NB4 (cell line): ENCODE measurements at regions not wholly inside any gene's neighbourhood (a gene's known extent, or its start where the extent isn't known, plus 50 kb on each side); places are given as distances from the start of the nearest gene placed in this dataset.

Experiments used
- DNase-seq: peaks from one replicate; pipeline ENCODE4 v3.0.0; 2010; ENCODE audit warnings: low read depth
- H3K4me3 ChIP-seq: one replicate; pipeline ENCODE4 v1.5.1; 2011; ENCODE audit warnings: mild to moderate bottlenecking, low read depth, low read length, moderate library complexity
- CTCF ChIP-seq: IDR thresholded peaks from one replicate; pipeline ENCODE4 v1.5.1; 2012; ENCODE audit warnings: low read depth, low read length
- MAX ChIP-seq: IDR thresholded peaks from 2 replicates; pipeline ENCODE4 v1.6.1; 2011; ENCODE audit warnings: low read depth, low read length
- MYC ChIP-seq: IDR thresholded peaks from 2 replicates; pipeline ENCODE4 v1.6.1; 2011; ENCODE audit warnings: low read depth, low read length
- POLR2A ChIP-seq: IDR thresholded peaks from 2 replicates; pipeline ENCODE4 v1.6.1; 2011; ENCODE audit warnings: mild to moderate bottlenecking; ENCODE audit not compliant: insufficient read length; ENCODE audit errors: extremely low read depth

GRCh38 chr2:51472300-51472699, 440.4 kb upstream of the NRXN1 start:
- no peak for DNase-seq
- no peak for TF ChIP-seq CTCF
- TF ChIP-seq MYC, result no peak
- no peak for TF ChIP-seq MAX
- TF ChIP-seq POLR2A, result no peak
- H3K4me3 ChIP-seq, result no peak overlapping the region

GRCh38 chr2:51469102-51469501, 437.2 kb upstream of the NRXN1 start:
- H3K4me3 ChIP-seq, result no peak overlapping the region
- no peak for TF ChIP-seq MYC
- DNase-seq, result no peak

GRCh38 chr2:51465326-51465725, 433.4 kb upstream of the NRXN1 start:
- no peak for DNase-seq
- TF ChIP-seq MAX, result no peak
- no peak for TF ChIP-seq POLR2A
- no peak for TF ChIP-seq MYC
- TF ChIP-seq CTCF, result no peak
- H3K4me3 ChIP-seq, result no peak overlapping the region

- TF ChIP-seq CTCF (no peak), MYC (no peak), MAX (no peak), POLR2A (no peak)
- H3K4me3 ChIP-seq, result no peak overlapping the region
- no peak for DNase-seq
Observed at GRCh38 chr2:51454177-51454576, 422.2 kb upstream of the NRXN1 start.

- no peak for DNase-seq
- H3K4me3 ChIP-seq, result no peak overlapping the region
- TF ChIP-seq MAX, result no peak
Observed at GRCh38 chr2:51448911-51449310, 417.0 kb upstream of the NRXN1 start.

- H3K4me3 ChIP-seq, result no peak overlapping the region
- no peak for TF ChIP-seq MAX
- no peak for TF ChIP-seq POLR2A
- TF ChIP-seq CTCF, result no peak
- no peak for TF ChIP-seq MYC
- no peak for DNase-seq
Observed at GRCh38 chr2:51441786-51442185, 409.9 kb upstream of the NRXN1 start.

- TF ChIP-seq MAX (no peak), MYC (no peak), CTCF (no peak), POLR2A (no peak)
- H3K4me3 ChIP-seq, result no peak overlapping the region
- peak; percentile 3 for DNase-seq
Observed at GRCh38 chr2:51424418-51424817, 392.5 kb upstream of the NRXN1 start.
